ENCODE measurements at regions not wholly inside any gene's neighbourhood (a gene's known extent, or its start where the extent isn't known, plus 50 kb on each side); places are given as distances from the start of the nearest gene placed in this dataset.

DNA sequence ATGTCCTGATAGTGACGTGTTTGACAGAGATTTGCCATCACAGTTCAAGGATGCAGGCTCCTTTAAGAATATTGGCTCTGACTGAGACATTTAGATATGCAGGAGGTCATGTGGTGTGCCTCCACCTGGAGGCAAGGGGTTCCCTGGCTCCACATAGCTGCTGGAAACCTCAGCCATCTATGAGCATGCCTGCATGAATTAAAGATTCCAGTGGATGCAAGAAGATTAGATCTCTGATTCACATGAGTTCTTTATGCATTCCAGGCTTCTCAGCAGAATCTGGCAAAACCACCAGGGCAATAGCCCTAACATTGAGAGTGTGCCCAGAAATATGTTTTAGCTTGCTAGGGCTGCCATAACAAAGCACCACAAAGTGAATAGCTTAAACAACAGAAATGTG is 298.5 kb upstream of the AADAT start:
- TF ChIP-seq, protein P1, sequence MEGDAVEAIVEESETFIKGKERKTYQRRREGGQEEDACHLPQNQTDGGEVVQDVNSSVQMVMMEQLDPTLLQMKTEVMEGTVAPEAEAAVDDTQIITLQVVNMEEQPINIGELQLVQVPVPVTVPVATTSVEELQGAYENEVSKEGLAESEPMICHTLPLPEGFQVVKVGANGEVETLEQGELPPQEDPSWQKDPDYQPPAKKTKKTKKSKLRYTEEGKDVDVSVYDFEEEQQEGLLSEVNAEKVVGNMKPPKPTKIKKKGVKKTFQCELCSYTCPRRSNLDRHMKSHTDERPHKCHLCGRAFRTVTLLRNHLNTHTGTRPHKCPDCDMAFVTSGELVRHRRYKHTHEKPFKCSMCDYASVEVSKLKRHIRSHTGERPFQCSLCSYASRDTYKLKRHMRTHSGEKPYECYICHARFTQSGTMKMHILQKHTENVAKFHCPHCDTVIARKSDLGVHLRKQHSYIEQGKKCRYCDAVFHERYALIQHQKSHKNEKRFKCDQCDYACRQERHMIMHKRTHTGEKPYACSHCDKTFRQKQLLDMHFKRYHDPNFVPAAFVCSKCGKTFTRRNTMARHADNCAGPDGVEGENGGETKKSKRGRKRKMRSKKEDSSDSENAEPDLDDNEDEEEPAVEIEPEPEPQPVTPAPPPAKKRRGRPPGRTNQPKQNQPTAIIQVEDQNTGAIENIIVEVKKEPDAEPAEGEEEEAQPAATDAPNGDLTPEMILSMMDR (IDR thresholded peaks at IDR 0.05) = no peak
- no peak for TF ChIP-seq POLR2AphosphoS5 (IDR thresholded peaks at IDR 0.05; ENCODE audit: insufficient read depth in 1 of 2, low read depth in 1 of 2)
